Islet precursor cell (in vitro differentiated cells): ENCODE measurements at regions not wholly inside any gene's neighbourhood (a gene's known extent, or its start where the extent isn't known, plus 50 kb on each side); places are given as distances from the start of the nearest gene placed in this dataset.
"Not testable (repeated sequence)": the region's sequence is repeated elsewhere in the genome, so short reads cannot be mapped to it uniquely, and the experiment has no call there.

Experiments
- DNase-seq: peaks from one replicate; pipeline ENCODE4 v3.0.0-alpha.2; 2018

- not testable (repeated sequence) for DNase-seq
Measured at GRCh38 chr21:18567770-18568169, 164.2 kb upstream of the TMPRSS15 start.

DNA sequence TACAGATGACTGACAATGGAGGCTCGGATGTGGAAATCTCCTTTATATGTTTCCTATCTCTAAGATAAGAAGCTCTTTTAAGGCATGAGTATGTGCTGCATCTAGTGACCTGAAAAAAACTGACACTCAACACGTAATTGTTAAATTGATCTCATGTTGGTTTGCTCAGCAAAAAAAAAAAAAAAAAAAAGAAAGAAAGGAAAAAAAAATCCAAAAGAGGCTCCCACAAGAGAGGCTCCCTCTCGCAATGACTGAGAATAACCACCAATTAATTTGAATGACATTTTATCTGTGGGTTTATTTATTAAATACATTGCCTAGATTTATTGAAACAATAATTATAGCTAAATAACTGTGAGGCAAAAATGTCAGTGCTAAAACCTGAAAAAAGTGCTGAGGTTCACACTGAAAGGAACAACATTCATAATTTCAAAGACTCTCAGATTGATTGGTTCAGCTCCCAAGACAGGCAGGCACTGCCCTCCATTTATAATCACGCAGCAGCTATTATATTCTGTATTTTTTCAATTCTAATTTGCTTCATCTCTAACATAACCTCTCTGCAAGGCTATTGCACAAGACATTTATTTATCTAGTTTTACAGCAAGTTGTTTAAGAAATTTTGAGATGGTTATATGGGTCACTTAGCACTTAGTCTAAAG lies 184.5 kb upstream of the TMPRSS15 start:
- no peak for DNase-seq

DNA sequence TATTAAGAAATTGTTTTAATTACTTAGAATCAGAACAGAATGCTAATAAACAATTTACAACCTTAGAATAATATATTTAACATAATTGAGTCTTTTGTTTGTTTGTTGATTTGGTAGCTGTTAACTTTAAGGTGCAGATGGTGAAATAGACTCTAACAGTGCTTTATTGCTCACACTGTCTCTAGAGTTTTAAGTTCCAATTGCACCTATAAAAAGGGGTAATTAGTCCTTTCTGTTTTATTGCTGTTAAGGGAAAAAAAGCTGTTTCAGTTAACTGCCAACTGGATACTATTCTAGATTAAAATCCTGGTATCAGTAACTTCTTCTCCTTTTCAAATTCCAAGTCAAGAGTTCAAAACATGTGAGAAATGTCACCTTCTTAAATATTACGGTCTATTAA lies 197.6 kb upstream of the TMPRSS15 start:
- no peak for DNase-seq

DNA sequence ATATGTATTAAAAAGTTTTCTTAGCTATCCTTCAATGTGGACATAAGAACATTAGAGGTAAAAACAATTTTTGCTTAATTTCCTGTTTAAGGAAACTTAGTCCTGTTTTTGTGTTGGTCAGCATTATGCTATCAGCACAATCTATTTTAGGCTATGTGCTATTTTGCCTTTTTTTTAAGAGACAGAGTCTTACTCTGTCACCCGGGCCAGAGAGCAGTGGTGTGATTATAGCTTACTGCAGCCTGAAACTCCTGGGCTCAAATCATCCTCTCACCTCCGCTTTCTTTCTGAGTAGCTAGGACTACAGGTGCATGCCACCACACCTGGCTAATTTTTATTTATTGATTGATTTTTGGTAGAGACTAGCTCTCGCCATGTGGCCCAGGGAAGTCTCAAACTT lies 199.1 kb upstream of the TMPRSS15 start:
- no peak for DNase-seq

GRCh38 chr21:18603261-18603660 lies 199.7 kb upstream of the TMPRSS15 start:
- no peak for DNase-seq

- DNase-seq: no peak
Measured at GRCh38 chr21:18603980-18604379, 200.4 kb upstream of the TMPRSS15 start.

- no peak for DNase-seq
Measured at GRCh38 chr21:18608226-18608625, 204.6 kb upstream of the TMPRSS15 start.

GRCh38 chr21:18614303-18614702 lies 210.7 kb upstream of the TMPRSS15 start:
- no peak for DNase-seq

- no peak for DNase-seq
Measured at GRCh38 chr21:18617291-18617690, 213.7 kb upstream of the TMPRSS15 start.

DNA sequence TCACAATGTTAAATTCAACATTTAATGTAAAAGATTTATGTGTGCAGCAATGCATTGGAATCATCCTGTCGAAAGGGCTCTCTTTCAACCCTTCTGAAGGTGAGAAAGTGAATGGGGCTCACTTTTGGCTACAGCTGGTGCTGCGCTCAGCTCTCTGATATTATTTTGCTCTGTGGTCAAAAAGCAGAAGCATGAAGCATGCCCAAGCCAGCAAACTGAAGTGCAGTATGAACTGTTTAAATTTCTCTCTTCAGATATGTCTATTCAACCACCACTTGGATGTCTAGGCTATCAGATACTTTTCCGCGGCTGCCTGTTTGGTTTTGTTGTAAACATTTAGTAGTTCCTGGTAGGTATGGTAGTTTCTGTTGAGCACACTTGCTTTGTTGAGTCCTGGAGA lies 216.9 kb upstream of the TMPRSS15 start:
- DNase-seq: no peak

DNA sequence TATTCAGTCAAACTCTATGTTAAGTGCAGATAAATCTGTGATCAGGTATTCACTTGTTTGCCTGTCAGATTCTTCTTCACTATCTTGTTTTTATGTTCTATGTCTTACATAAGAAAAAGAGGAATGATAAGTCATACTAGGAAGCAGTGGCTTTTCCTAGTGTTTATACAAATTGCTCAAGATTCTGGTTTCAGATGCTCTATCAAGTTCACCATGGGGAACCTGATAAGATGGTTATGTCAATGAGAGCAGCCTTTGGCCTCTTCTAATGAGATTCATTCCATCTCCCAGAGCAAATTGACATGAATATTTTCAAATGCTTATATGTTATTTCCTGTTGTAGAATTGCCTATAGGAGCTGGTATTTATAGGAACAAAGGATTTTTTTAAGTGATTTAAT lies 218.8 kb upstream of the TMPRSS15 start:
- DNase-seq: no peak

- DNase-seq: no peak
Measured at GRCh38 chr21:18630446-18630845, 226.9 kb upstream of the TMPRSS15 start.

- no peak for DNase-seq
Measured at GRCh38 chr21:18636897-18637296, 233.3 kb upstream of the TMPRSS15 start.

- DNase-seq: no peak
Measured at GRCh38 chr21:18646116-18646515, 242.5 kb upstream of the TMPRSS15 start.

DNA sequence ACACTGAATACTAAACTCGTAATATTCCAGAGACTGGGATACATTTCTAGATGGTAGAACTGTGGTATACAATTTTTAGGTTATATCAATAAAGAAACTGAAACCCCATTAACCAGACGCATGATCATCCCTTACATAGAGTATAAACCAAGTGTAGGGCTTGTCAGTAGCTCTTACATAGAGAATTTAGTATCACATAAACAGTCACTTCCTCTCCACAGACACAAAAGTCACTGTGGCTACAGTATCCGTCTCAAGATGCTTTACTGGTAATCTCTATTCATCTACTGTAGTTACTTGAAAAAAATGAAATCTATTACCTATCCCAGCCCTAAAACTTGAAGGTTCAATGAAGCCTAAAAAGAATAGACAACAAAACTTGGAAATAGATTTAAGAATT lies 252.3 kb upstream of the TMPRSS15 start:
- no peak for DNase-seq

- DNase-seq: no peak
Measured at GRCh38 chr21:18661842-18662241, 258.3 kb upstream of the TMPRSS15 start.

GRCh38 chr21:18663663-18664062 lies 260.1 kb upstream of the TMPRSS15 start:
- no peak for DNase-seq

DNA sequence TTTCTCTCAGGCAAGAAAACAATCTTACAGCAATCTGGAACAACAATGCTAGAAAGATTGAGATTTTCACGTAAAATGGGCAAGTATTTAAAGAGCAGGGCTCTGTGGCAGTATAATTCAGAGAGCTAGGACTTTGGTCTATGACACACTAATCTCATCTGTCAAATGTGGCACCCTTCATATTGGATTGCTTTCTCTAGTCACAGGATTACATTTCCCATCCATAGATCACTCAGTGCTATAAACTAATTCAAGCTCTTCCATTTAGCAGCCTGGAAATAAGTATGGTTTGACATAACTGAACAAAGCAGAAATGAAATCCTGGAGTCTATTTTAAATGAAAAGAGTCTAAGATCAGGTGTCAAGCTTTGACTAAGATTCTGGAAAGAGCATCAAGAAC lies 263.1 kb upstream of the TMPRSS15 start:
- DNase-seq: no peak

DNA sequence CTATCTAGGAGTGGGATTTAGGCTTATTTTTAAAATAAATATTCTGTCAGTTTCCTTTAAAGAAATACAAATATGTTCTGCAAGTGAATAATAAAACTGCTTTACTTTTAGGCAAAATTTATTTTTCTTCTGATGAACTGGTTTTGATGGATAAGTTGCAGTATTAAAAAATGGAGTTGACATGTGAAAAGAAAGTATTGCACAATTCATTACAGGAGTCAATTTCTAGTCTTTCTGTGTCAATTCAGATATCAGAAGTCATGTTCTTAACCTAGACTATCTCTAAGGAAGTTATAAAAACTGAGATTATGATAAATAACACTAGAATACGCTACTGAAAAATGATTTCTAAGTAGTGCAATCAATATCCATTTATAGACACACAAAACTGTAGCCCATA lies 270.2 kb upstream of the TMPRSS15 start:
- no peak for DNase-seq

DNA sequence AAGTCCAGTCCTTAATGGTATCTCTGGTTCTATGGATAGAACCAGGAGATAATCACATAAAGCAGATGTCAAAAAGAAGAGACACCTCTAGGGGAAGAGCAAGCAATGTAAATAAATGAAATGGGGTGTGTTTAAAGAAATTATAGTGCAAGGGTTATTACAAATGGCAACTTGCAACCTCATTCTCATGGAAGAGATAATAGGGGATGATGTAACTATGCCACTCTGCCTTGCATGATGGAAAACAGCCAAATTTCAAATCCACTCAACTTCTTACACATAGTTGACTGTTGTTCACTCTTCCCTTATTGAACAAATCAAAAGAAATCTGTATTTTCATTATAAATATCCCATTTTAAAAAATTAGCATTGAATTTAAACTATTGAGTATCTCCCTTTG lies 274.0 kb upstream of the TMPRSS15 start:
- no peak for DNase-seq

- no peak for DNase-seq
Measured at GRCh38 chr21:18705971-18706370, 302.4 kb upstream of the TMPRSS15 start.

GRCh38 chr21:18711662-18712061 lies 308.1 kb upstream of the TMPRSS15 start:
- no peak for DNase-seq

DNA sequence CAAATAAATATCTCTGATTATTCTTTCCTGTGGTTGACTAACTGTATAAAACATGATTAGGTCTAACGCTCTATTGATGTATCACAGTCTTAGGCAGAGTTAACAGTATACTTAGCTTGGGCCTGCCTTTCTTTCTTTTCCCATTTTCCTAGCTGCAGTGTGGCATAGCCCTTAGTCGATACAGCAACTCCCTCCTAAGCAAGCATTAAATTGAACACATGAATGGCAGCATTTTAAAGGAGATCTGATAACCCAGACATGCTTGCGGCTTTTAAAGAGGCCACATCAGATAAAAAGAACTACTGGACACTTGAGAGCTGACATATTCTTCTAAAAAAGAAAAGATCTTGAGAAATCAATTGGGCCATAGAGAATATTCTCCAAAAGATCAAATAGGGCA lies 312.0 kb upstream of the TMPRSS15 start:
- no peak for DNase-seq

DNA sequence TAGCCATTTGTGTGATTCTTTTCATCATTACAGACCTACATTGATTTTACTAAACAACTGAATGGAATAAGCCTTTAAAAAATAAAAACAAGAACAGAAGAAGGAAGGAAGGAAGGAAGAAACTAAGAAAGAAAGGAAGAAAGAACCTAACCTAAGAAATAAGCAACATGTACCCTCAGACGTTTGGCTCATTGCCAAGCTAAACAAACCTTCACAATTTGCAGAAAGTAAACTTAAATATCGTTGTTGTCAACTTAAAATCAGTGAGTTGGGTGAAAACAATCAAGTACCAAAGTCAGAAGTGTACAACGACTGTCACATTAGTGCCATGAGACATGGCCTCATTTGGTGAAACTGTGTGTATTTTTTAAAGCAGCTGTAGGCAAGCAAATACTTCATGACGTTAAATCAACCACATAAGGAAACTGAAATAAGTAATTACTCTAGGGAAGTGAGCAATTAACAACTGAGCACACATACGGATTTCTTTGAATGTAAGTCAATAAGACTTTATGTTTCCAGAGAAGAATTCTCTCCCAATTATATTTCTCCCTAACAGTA lies 313.1 kb upstream of the TMPRSS15 start:
- DNase-seq: no peak

DNA sequence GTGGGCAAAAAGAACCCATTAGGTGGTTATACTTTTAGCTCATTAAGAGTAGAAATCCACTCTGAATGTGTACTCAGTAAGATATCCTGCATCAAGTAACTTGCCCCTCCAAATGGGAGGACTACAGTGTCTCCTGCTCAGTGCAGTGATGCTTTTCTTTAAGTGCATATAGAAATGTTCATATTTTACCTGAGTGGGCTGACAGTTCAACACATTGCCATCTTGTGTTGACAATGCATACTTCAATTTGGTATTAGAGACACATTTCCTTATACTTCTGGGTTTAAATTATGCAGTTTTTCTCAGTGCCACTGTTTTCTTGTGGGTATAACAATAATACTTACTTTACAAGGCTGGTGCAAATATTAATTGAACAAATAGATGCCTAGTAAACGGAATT lies 318.6 kb upstream of the TMPRSS15 start:
- DNase-seq: no peak
